Transverse colon (tissue), 4 donors: ENCODE measurements at regions not wholly inside any gene's neighbourhood (a gene's known extent, or its start where the extent isn't known, plus 50 kb on each side); places are given as distances from the start of the nearest gene placed in this dataset.

Source experiments
- CTCF ChIP-seq, 5 experiments: fragments of 200-600 bp in 3 of 5; fragments of 450-650 bp in 2 of 5; sonication (generic) in 3 of 5; IDR thresholded peaks; 1 replicate in 2 of 5; 2 replicates in 3 of 5; pipeline ENCODE4 v1.5.1; 2016 to 2017; ENCODE audit warnings: antibody characterized with exemption in 5 of 5, inconsistent platforms in 3 of 5, mild to moderate bottlenecking in 2 of 5, moderate library complexity in 1 of 5
- POLR2AphosphoS5 ChIP-seq, 3 donors: sonication (generic); formaldehyde crosslinking; IDR thresholded peaks; one replicate each; pipeline ENCODE4 v1.6.1; 2016; ENCODE audit warnings: antibody characterized with exemption in 3 of 3

DNA sequence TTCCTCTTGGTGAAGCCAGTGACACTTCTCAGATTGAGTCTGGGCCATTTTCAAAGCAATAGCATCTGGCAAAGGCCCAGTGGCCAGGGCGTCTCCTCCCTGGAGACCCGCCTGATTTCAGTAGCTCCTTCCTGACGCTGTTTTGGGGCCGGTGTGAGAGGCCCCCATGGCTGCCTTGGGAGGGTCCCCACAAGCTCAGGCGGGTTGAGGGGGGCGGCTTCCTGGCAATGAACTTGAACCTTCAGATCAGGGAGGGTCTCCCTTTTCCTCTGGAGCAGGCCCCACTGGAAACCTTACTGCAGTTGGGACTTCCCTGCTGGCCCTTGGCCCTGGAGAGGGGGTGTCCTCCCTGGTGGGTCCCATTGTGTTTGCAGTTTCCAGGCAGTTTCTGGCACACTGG lies 121.2 kb downstream of the CRYAA start:
- TF ChIP-seq CTCF (IDR thresholded peaks at IDR 0.05): no peak
- no peak for TF ChIP-seq POLR2AphosphoS5 (IDR thresholded peaks at IDR 0.05)
